ENCODE measurements at regions not wholly inside any gene's neighbourhood (a gene's known extent, or its start where the extent isn't known, plus 50 kb on each side); places are given as distances from the start of the nearest gene placed in this dataset.

GRCh38 chr3:34924961-34925360 lies 714.4 kb upstream of the ARPP21 start:
- Mint-ChIP-seq H3K4me3 (no peak overlapping the region), H3K27ac (no peak overlapping the region), H3K9me3 (no peaks in the 10 kb centered on the region; the same call in 1 of the 3 replicates), H3K27me3 (ENCODE audit: insufficient read depth, low read depth, poor library complexity) (no peaks in the 10 kb centered on the region), H3K36me3 (ENCODE audit: low read depth) (no peaks in the 10 kb centered on the region), H3K4me1 (0 out of 3 replicates have a peak, but pooled peaks cover 3% of the 10 kb centered on the region)
- H3K36me3 ChIP-seq (ENCODE audit: insufficient read depth): no peaks in the 10 kb centered on the region
- no peaks in the 10 kb centered on the region for H3K79me2 ChIP-seq (replicated peaks; ENCODE audit: insufficient read depth)
- ATAC-seq (no peak), DNase-seq (ENCODE audit: low spot score) (no peak)
- H3K27me3 ChIP-seq (ENCODE audit: insufficient read depth): no peaks in the 10 kb centered on the region
- H3K4me2 ChIP-seq: no peak overlapping the region
- H2AFZ ChIP-seq: no peak overlapping the region
- H3K4me3 ChIP-seq: no peak overlapping the region
- no peaks in the 10 kb centered on the region for H3F3A ChIP-seq (replicated peaks; ENCODE audit: low read depth)
- H4K20me1 ChIP-seq (replicated peaks; ENCODE audit: insufficient read depth): no peaks in the 10 kb centered on the region
- TF ChIP-seq CTCF (conservative IDR thresholded peaks at IDR 0.05; ENCODE audit: low read depth in 2 of 2) (no peak), ETS1 (IDR thresholded peaks at IDR 0.05) (no peak), ZNF331 (CRISPR knock-in tag; IDR thresholded peaks at IDR 0.05; ENCODE audit: low read depth) (no peak), STAT1 (IDR thresholded peaks at IDR 0.05; ENCODE audit: unreplicated experiment) (no peak)
- no peak overlapping the region for H3K27ac ChIP-seq (ENCODE audit: low read depth)
- H3K4me1 ChIP-seq (ENCODE audit: insufficient read depth): no peaks in the 10 kb centered on the region
- H3K9me2 ChIP-seq (ENCODE audit: insufficient read depth): no peaks in the 10 kb centered on the region

- Histone ChIP-seq H3K4me1 (ENCODE audit: insufficient read depth) (no peaks in the 10 kb centered on the region), H4K20me1 (replicated peaks; ENCODE audit: insufficient read depth) (no peaks in the 10 kb centered on the region), H2AFZ (no peak overlapping the region), H3K4me2 (no peak overlapping the region), H3K27me3 (ENCODE audit: insufficient read depth) (no peaks in the 10 kb centered on the region), H3F3A (replicated peaks; ENCODE audit: low read depth) (no peaks in the 10 kb centered on the region), H3K79me2 (replicated peaks; ENCODE audit: insufficient read depth) (no peaks in the 10 kb centered on the region), H3K36me3 (ENCODE audit: insufficient read depth) (no peaks in the 10 kb centered on the region), H3K9me2 (ENCODE audit: insufficient read depth) (no peaks in the 10 kb centered on the region), H3K4me3 (no peak overlapping the region), H3K27ac (ENCODE audit: low read depth) (no peak overlapping the region)
- Mint-ChIP-seq H3K36me3 (ENCODE audit: low read depth) (no peaks in the 10 kb centered on the region), H3K27me3 (ENCODE audit: insufficient read depth, low read depth, poor library complexity) (no peaks in the 10 kb centered on the region), H3K4me1 (no peaks in the 10 kb centered on the region), H3K27ac (no peak overlapping the region), H3K4me3 (no peak overlapping the region), H3K9me3 (no peaks in the 10 kb centered on the region; the same call in 1 of the 3 replicates)
- TF ChIP-seq ZNF462 (CRISPR knock-in tag; IDR thresholded peaks at IDR 0.05) (no peak), EZH2phosphoT487 (IDR thresholded peaks at IDR 0.05; ENCODE audit: unreplicated experiment) (no peak), ZNF331 (CRISPR knock-in tag; IDR thresholded peaks at IDR 0.05; ENCODE audit: low read depth) (no peak), REST (IDR thresholded peaks at IDR 0.05; ENCODE audit: unreplicated experiment) (no peak), JUNB (IDR thresholded peaks at IDR 0.05; ENCODE audit: unreplicated experiment) (no peak), ZNF114 (CRISPR knock-in tag; IDR thresholded peaks at IDR 0.05) (no peak), NANOG (IDR thresholded peaks at IDR 0.05; ENCODE audit: borderline replicate concordance) (no peak), STAT1 (IDR thresholded peaks at IDR 0.05; ENCODE audit: unreplicated experiment) (no peak)
- no peak for DNase-seq (ENCODE audit: low spot score)
- ATAC-seq: no peak
These were observed 713.5 kb upstream of the ARPP21 start for GRCh38 chr3:34925851-34926250.

Data from GM23338 (cell line).